Hindlimb muscle (tissue), 1 donor: ENCODE measurements at regions not wholly inside any gene's neighbourhood (a gene's known extent, or its start where the extent isn't known, plus 50 kb on each side); places are given as distances from the start of the nearest gene placed in this dataset.

Source experiments
- DNase-seq: peaks from one replicate; pipeline ENCODE4 v3.0.0-alpha.2; 2013

DNA sequence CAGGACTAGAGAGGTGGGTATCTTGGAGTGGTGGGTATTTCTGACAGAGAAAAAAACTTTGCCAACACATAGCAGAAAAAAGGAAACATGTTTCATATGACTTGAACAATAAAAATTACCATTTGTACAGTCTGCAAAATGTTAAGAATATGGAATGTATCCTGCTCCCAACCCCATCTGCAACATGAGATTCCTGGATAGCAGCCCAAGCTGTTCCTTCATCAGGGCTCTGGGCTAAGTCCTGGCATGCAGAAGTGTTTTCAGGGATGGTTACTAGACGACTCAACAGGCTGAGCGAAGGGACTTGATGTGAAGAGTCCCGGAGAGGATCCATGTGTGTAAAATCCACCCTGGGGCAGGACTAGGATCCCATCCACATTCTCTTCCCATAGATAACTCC, 121.0 kb upstream of the IRX3 start:
- DNase-seq = no peak

DNA sequence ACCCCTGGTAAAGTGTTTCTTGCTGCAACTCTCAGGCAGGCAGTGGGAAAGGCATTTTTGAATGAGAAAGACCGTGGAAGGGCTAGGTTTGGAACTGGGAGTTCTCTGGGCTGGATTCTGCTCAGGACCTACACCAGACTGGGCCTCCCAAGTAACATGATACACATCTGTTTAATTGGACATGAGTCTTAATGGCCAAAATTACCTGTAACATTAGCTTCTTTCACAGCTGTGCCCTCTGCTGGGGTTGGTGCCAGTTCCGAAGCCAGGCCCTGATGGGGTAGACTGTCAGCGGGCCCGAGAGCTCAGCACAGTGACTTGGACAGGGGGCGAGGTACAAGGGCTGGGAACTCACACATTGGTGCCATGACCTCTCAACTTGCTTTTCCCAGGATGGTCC, 118.9 kb upstream of the IRX3 start:
- no peak for DNase-seq

DNA sequence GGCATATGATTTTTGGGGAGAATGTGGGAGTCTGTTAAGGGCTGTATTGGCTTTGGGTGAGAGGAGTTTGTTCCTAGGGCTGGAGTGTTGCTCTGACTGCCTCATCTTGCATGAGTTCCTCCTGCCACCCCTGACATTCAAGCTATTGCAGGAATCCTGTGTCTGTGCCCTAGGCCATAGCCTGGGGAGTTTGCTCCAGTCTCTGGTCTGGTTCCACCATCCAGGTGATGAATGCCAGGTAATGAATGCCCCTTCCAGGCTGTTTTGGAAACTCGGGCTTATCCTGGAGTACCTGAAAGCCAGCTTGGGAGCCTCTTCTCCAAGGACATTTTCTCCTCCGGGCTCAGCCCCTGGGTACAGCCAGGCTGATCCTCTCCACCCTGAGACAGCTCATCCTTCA, 117.0 kb upstream of the IRX3 start:
- no peak for DNase-seq

DNA sequence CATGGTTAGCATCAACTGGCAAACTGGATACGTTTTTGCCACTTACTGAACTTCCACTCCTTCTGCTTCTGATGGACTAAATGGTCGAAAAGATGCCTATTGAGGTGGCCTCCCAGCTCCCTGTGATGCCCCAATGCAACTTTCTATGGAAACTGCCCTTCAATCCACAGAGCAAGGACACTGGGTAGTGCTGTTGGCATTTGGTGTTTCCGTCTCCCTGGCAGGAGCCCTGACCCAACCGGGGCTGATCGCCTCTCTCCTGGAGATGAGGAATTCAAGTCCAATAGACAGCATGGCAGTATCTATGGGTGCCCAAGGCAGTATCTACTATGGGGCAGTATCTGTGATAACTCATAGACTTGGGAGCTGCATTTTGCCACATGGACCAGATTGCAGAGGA, 116.3 kb upstream of the IRX3 start:
- no peak for DNase-seq

DNA sequence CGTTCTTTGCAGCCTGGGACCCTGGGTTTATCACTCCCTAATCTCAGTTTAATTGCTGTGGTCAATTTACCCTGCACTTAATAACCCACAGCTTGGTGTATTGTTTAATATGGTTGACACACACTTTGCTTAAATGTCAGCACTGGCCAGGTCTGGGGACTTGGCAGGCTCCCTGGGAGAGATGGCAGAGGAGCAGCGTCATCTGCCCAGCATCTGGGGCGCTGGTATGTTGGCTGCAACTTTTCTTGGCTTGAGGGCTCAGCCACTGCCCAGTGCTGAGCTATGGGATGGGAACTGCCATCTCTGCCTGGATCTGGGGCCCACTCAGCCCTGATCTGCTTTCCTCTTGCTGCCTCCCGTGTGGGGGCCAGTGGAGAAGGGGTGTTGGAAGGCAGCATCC, 115.7 kb upstream of the IRX3 start:
- DNase-seq = peak; percentile 29

DNA sequence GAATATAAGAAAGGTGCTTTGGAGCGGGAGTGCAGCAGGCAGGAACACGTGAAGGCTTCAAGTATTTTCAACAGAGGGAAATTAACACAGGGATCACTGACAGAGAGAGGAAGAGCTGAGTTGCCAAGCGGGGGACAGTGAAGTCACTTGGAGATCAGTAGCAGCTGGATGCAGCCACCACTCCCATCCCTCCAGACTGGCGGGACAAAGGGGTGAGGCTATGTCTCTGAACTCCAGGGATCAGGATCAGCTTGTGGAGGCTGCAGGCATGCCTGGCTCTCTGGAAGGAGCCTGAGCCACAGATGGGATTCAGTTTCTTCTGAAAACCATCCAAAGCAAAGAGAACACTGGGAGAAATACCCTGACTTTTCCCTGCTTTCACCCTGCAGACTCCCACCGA, 113.7 kb upstream of the IRX3 start:
- DNase-seq = no peak

DNA sequence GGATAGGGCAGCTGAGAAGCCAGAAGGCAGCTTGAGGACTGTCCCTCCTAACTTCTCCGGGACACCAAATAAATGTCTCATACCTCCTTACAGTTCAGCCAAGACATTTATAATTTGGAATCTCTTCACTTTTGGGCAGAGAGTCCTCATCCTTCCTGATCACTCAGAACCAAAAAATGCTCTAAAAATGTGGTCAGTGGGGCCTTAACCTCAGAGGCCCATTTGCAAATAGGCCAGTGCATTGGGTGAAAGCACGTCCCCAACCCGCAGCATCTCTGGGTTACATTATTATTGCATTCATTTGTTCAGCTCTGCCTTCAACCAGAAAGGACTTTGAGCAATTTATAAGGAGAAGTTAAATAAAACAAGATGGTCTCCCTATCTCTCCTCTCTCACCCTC, 112.4 kb upstream of the IRX3 start:
- no peak for DNase-seq

DNA sequence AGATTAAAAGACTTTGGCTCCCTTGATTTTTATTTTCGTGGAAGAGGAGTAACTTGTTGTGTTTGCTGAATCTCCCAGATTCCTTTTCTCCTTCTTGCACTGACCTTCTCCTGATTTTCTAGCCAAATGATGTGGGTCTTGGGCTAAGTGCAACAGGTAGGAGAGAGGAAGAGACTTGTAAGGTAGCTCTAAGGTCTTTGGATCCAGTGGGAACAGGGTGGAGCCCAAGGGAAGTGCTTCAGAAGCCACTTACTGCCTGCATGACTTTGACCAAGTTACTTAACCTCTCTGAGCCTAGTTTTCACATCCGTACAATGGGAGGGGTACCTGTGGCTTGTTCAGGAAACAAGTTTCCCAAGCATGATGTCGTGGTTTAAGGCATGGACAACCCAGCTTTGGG, 111.3 kb upstream of the IRX3 start:
- no peak for DNase-seq

DNA sequence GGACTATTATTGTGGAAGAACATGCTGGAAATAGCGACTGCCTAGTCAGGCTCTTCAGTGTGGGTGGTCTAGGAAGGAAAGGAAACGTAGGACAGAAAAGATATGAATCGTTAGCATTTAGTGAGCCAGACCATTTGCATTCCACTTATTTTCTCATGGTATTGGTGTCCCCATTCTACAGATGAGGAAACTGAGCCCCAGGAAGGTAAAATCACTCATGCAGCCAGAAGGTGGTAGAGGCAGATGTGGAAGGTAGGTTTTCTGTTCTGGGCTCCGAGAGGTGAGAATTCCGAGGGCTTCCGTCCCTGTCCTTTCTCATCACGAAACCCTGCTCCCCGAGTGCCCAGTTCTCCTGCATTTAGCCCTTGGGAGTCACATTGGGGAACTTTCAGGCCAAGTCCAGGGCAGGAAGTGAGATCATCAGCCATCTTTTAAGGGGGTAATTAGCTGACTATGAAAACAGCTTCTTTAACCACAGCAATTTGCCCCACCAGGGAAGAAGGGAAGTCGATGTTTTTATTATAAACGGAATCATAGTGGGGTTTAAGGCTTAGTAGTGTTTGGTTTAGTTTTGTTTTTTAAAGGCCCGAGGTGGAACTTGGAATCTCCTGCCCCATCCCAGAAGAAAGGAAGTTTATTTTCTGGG, 110.7 kb upstream of the IRX3 start:
- no peak for DNase-seq

DNA sequence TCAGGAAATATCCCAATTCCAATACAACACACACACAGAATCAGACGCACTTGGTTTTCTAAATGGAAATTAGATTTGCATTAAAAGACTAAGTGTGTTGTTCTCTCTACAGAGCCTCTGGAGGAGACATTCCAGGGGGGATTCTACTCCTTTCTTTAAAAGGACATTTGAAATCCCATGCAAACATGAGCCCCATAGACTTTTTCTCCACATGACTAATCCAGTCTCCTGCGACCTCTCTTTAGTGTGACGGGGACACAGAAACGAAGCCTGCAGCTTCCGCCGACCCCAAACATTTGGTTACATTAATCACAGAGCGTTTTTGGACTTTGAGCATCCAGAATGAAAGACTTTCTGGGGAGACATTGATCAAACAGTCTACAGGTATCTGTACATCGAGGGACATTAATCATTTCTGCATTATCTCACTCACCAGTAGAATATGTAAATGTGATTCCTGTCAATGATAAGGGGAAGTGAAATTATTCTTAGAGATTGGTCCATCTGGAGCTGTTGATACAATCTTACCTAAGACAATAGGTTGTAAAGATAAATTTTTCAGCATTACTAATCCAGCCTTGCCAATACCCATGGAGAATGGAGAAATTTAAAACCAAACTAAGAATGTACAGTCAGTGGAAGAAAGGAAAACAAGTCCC, 103.4 kb upstream of the IRX3 start:
- DNase-seq = no peak

DNA sequence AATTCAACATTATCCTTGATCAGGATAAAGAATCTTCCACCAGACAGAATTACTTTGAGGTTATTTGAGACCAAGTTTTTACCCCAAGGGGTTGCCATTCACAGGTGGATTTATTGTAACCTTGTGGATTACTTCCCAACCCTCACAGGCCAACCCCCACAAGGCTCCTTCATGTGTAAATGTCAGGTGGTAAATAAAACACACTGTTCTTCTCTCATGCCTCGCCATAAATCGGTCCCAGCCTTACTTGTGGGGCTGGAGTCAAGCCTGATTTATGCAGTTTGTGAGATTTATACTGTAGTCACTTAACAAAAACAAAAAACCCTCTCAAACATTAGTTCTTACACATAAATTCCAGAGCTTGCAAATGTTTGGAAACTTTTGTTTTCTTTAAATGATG, 98.6 kb upstream of the IRX3 start:
- no peak for DNase-seq

DNA sequence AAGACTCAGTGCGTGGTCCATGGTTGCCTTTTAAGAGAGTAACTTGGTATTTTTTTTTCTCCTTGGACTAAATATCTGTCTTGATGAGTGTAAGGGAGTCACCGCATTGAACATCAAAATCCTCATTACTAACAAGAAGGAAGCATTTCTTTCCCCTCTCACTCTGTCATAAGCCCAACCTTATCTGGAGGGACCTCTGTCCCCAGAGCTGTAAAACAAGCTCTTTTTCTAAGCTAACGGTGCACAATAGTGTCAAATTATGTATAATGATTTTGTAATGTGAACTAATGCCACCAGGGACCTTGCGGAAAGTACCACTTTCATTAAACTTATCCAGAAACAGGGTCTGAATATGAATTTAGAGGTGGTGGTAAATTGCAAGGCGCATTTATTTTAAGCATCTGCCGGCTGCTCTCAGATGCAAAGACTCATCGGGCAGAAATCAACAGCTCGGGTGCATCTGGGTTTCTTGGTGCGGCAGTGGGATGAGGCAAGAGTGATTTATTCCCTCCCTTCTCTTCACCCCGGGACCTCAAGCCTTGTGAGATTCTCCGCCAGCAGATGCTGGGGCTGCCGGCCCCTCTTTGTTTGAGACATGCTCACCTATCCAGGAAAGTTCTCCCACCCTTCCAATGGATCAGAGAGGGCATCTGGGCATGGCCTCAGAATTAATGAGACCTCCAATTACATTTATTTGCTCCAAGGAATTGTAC, 95.2 kb upstream of the IRX3 start:
- no peak for DNase-seq

DNA sequence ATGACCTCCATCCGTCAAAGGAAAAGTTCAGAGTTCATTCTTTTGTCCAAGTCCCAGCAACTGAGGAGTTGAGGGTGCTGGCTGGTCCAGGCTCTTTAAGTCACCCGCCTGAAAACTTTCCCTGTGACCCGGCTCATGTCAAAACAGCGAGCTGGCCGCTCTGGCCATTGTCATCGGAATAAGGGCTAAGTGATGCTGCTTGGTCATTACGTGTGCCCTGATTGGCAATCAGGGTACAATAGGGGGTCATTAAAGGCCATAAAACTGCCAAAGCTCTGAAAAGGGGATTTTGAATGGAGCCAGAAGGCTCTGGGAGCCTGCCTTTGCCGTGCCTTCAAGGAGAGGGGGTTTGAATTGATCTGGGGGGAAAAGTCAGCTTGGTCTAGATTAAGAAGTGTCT, 88.5 kb upstream of the IRX3 start:
- DNase-seq = no peak

DNA sequence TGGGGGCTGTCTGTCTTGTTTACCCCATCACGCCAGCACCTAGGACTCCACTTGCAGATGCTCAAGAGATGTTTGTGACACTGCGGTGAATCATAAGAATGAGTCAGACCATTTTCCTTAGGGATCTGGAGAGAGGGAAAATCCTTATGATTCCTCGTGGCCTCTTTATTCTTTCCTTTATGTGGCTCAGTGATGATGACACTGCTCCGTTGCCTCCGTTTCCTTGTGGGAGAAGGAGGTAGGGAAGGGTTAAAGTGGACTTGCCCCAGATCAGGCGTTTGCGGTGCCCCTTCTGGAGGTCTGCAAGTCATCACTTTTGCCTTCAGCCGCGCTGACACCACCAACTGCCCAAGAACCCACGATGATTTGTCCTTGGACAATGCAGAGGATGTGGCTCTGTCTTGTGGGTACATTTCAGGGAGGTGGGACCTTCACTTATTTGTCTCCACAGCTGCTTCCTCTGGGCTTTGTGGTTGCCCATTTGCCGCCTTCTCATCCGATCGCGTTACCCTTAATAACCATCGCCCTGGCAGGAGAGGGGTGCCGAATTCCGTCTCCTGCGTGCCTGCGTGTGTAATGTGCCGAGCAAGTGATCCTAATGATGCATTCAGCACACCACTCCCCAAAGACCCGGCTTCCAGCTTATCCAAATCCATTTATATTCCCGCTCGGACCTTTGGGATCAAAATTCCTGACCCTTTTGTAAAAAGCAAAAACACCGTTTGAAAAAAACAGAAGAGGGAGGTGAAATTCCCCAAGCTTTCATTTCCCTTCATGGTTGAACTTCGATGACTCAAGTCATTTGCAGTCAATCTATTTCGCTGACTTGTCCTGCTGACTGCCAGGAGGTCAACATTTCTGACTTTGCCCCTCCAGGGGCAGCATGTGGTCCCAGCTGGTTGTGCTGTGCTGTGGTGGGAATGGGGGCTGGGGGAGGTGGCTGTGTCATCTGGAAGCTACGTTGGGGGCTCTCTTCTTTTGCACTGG, 87.2 kb upstream of the IRX3 start:
- DNase-seq = no peak

DNA sequence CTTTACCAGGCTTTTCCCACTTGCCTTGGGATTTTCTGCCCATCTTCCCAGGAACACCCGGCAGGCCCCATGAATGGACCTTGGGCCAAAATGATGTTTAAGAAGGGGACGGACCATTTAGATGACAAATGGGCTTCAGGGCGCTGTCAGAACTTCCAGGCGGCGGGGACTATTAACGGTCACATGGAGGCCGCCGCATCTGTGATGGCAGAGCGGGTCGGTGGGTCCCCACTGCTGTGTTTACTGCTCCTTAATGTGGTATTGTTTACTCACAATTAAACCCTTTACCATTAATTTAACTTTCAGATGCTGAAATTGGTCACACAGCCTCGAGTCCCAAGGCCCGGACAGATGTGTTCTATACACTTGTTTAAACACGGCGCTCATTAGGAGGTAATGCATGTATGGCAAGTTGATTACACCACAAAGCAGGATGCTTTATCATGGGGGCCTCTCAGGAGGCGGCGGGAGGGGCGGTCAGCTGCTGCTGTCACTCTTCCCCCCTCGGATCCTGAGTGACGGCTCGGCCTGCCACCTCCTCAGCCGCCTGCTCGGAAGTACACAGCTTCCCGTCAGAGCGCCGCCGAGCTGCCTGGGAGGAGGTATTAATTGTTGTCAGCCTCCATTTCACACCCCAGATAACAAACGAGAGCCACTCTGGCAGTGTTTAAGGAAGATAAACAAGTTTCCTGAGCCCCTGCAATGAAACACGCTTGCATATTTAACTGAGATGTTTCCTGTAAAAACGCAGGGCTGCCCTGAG, 83.9 kb upstream of the IRX3 start:
- no peak for DNase-seq

DNA sequence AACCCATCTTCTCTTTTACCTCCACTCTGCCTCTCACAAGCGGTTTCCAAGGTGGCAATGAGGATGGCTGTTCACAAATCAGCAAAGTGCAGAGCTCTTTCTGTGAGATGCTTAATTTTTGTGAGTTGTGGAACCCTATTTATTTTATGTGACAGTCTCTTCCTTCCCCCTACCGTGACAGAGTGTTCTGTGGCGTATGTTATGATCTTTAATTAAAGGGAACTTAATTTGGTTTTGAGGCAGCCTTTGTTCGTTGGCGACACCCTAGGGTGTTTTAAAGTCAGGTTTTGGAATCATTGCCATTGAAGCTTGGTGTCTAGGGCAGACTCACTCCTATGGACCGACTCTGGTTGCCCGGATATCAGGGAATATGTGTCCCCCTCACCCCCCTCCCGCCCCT, 83.3 kb upstream of the IRX3 start:
- no peak for DNase-seq

DNA sequence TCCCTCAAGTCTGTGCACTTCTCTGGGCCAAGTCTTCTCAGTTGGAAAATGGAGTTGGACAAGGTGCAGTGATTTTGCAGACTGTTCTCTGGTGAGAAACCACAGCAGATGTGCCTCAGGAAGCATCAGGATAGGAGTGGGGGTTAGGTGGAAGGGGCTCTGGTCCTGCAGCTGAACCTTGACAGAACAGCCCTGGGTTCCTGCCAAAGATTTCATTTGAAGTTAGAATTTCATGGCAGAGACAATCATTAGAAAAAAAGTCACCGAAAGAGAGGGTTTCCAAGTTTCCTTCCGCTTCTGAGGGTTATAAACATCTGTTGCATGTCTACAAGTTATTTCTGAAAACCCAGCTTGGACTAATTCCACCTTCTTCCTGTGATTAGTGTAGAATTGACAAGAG, 80.4 kb upstream of the IRX3 start:
- no peak for DNase-seq

DNA sequence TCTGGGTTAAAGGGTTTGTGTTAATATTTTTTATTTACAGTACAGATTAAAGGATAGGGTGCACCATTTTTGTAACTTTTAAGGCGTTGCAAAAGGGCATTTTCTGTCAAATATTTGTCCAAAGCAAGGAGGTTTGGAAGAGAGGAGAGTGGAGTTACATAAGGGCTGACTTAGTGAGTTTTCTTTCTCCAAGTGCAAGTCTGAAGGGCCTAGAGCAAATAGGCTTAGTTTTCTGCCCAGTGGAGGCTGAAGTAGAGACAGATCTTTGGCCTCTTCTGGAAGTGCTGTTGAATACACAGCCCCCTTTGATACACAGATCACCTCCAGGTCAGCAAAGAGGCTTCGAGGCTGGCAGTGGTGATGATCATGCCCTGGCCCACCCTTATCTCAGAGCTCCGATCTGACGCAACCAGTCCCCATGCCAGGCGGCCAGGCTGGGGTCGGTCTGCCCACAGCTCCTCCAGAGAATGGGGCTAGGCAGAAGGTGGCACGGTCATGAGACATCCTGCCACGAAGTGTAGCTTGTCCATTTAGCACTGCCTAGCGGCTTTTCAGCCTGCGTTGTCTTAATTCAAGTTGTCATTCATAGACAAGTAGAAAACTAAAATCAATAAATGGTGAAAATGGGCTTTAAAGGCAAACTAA, 79.5 kb upstream of the IRX3 start:
- DNase-seq = no peak

DNA sequence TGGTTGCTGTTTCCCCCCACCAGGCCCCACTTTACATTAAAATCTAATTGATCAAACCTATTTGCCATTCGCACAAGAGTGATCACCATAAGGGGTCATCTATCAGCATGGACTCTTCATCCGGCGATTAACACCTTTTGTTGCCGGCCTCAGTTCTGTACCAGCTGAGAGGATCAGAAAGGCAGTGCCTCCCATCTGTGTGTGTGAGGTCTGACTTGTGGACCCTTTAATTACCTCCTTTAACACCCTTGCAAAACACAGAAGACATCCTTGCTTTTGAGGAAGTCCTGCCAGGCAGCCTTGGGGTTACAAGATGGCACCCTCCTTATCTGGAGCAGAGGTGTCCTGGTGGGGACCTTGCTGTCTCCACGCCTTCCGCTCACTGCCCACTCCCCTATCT, 77.2 kb upstream of the IRX3 start:
- DNase-seq = no peak

DNA sequence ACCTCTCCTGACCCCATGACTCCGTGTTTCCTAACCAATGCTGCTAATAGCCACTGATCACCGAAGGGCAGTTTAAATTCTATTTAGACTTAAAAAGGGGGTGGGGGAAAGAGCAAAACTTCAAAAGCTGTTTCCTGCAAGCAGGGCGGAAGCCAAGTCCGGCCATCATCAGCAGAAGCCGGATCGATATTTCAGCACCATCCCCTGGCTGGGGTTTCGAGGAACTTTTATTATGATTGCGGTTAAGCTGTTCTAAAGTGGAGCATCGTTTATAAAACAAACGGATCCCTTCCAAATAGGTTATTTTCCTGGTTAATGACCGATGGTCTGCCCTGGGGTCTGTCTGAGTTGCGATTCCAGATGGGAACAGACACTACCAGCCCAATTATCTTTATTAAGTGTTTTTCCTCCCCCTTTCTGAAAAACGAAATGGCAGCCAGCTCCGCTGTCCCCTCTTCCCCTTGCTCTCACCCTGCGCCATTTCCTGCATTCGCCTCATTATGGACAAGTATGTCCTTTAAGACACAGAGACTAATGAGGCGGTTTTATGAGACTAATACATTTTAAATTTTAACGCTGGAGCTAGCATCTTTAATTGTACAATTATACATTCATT, 76.1 kb upstream of the IRX3 start:
- DNase-seq = no peak

DNA sequence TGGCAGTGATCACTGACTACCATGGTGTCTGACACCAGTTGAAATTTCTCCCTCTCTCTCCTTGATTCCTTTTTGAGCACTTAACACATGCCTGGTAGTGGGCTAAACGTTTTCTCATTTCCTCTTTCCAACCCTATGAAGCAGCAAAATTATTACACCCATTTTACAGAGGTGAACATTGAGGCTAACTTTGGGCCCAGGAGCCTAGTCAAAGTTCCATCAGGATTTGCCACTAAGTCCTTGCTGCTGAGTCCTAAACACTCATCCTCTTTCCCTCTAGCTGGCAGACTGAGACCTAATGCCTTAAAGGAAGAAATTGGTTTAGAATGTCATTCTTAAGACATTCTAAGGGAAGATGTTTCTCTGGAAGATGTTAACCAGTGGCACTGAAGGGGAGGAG, 74.7 kb upstream of the IRX3 start:
- no peak for DNase-seq
